Upper lobe of left lung (tissue), 6 donors: ENCODE measurements at regions not wholly inside any gene's neighbourhood (a gene's known extent, or its start where the extent isn't known, plus 50 kb on each side); places are given as distances from the start of the nearest gene placed in this dataset.
"Not testable (repeated sequence)": the region's sequence is repeated elsewhere in the genome, so short reads cannot be mapped to it uniquely, and the experiment has no call there.

Source experiments
- ATAC-seq, 2 donors: fragments of 200-7000 bp; cut with Tn5 transposase; one replicate each; pipeline ENCODE4 v1.9.1; 2022; ENCODE audit warnings: mild to moderate bottlenecking in 2 of 2, moderate library complexity in 2 of 2; ENCODE audit not compliant: low FRiP score in 2 of 2
- DNase-seq, 2 donors: peaks; one replicate each; pipeline ENCODE4 v3.0.0-alpha.2; 2019 to 2020
- H3K27ac ChIP-seq, 4 donors: fragments of 200-600 bp; sonication (generic); one replicate each; pipeline ENCODE4 v1.5.1; 2016 to 2019
- H3K27me3 ChIP-seq, 4 donors: fragments of 200-600 bp; sonication (generic); one replicate each; pipeline ENCODE4 v1.5.1; 2017 to 2019
- H3K36me3 ChIP-seq, 4 donors: fragments of 200-600 bp; sonication (generic); one replicate each; pipeline ENCODE4 v1.5.1; 2016 to 2019
- H3K4me1 ChIP-seq, 4 donors: fragments of 200-600 bp; sonication (generic); one replicate each; pipeline ENCODE4 v1.5.1; 2018 to 2019
- H3K4me3 ChIP-seq, 4 donors: fragments of 200-600 bp; sonication (generic); one replicate each; pipeline ENCODE4 v1.5.1; 2017 to 2019; ENCODE audit warnings: mild to moderate bottlenecking in 2 of 4, moderate library complexity in 1 of 4
- H3K9me3 ChIP-seq, 4 donors: fragments of 200-600 bp; sonication (generic); one replicate each; pipeline ENCODE4 v1.5.1; 2018 to 2019
- EP300 ChIP-seq, 4 donors: sonication (generic); formaldehyde crosslinking; IDR thresholded peaks; one replicate each; pipeline ENCODE4 v1.5.1; 2017; ENCODE audit warnings: antibody characterized with exemption in 4 of 4, control low read depth in 2 of 4
- POLR2A ChIP-seq, 4 donors: fragments of 450-650 bp; IDR thresholded peaks; one replicate each; pipeline ENCODE4 v1.5.1; 2016 to 2017; ENCODE audit warnings: antibody characterized with exemption in 4 of 4, mild to moderate bottlenecking in 2 of 4
- POLR2AphosphoS5 ChIP-seq, 2 donors: sonication (generic); formaldehyde crosslinking; IDR thresholded peaks; one replicate each; pipeline ENCODE4 v1.5.1; 2017; ENCODE audit warnings: antibody characterized with exemption in 2 of 2
- WGBS, 2 donors: methylation state at CpG; one replicate each; pipeline ENCODE4 v1.1.5; 2017 to 2018; 5-methylcytosine and 5-hydroxymethylcytosine counted together
- TF ChIP-seq, protein P1 (sequence below), 6 experiments: fragments of 450-650 bp in 4 of 6; fragments of 200-600 bp in 2 of 6; sonication (generic) in 2 of 6; IDR thresholded peaks; one replicate each; pipeline ENCODE4 v1.5.1; 2016 to 2019; ENCODE audit warnings: antibody characterized with exemption in 6 of 6
- donor health status: DM: no; HTN: no; CAD: no; lungs with moderate emphysema.
- donor health status: DM: no; HTN: yes; CAD: no; lungs with severe emphysema.

DNA sequence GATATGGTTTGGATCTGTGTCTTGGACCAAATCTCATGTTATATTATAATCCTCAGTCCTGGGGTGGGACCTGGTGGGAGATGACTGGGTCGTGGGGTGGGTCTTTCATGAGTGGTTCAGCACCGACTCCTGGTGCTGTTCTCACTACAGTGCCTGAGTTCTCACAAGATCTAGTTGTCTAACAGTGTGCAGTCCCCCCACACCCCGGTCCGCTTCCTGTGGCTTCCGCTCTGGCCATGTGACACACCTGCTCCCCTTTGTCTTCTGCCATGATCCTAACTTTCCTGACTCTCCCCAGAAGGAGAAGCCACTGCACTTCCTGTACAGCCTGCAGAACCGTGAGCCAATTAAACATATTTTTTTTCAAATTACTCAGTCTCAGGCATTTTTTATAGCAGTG lies 1262.2 kb downstream of the TMEM121 start:
- TF ChIP-seq EP300 (IDR thresholded peaks at IDR 0.05), result no peak
- TF ChIP-seq POLR2AphosphoS5 (IDR thresholded peaks at IDR 0.05), result no peak
- TF ChIP-seq, protein P1, sequence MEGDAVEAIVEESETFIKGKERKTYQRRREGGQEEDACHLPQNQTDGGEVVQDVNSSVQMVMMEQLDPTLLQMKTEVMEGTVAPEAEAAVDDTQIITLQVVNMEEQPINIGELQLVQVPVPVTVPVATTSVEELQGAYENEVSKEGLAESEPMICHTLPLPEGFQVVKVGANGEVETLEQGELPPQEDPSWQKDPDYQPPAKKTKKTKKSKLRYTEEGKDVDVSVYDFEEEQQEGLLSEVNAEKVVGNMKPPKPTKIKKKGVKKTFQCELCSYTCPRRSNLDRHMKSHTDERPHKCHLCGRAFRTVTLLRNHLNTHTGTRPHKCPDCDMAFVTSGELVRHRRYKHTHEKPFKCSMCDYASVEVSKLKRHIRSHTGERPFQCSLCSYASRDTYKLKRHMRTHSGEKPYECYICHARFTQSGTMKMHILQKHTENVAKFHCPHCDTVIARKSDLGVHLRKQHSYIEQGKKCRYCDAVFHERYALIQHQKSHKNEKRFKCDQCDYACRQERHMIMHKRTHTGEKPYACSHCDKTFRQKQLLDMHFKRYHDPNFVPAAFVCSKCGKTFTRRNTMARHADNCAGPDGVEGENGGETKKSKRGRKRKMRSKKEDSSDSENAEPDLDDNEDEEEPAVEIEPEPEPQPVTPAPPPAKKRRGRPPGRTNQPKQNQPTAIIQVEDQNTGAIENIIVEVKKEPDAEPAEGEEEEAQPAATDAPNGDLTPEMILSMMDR (IDR thresholded peaks at IDR 0.05), result no peak
- no peak for TF ChIP-seq POLR2A (IDR thresholded peaks at IDR 0.05)
- WGBS, 2 donors, result 41 to 42% methylated on average over 6 of the region's 6 CpGs

DNA sequence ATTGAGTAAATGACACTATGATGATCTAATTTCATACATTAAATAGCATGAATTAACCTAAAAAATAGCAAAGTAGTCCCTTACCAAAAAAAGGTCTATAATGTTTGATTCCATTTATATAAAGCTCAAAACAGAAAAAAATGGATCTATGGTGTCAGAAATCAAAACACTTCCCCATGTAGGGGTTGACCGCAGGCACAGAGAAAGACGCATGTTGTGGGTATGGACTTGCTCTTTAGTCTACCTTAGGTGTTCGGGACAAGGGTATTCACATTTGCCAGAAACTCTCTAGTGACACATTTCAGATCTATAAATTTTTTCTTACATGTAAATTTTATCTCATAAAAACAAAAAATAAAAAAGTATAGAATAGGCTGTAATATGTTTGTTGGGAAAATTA lies 1262.9 kb downstream of the TMEM121 start:
- ATAC-seq (no peak), DNase-seq (no peak)
- TF ChIP-seq, protein P1 (IDR thresholded peaks at IDR 0.05), result no peak
- TF ChIP-seq POLR2A (IDR thresholded peaks at IDR 0.05) (no peak), EP300 (IDR thresholded peaks at IDR 0.05) (no peak), POLR2AphosphoS5 (IDR thresholded peaks at IDR 0.05) (no peak)
- Histone ChIP-seq H3K36me3 (no peaks in the 10 kb centered on the region), H3K27ac (no peak overlapping the region), H3K27me3 (no peaks in the 10 kb centered on the region), H3K4me3 (no peak overlapping the region), H3K4me1 (no peaks in the 10 kb centered on the region), H3K9me3 (no peaks in the 10 kb centered on the region)
- 78 to 85% methylated on average over 3 of the region's 3 CpGs for WGBS, 2 donors

More for the DNA sequence above, 1262.2 kb downstream of the TMEM121 start:
- H3K9me3 ChIP-seq, result no peaks in the 10 kb centered on the region
- H3K27me3 ChIP-seq, result no peaks in the 10 kb centered on the region
- H3K36me3 ChIP-seq, result no peaks in the 10 kb centered on the region
- H3K27ac ChIP-seq, result no peak overlapping the region
- ATAC-seq (no peak), DNase-seq (no peak)
- H3K4me3 ChIP-seq, result no peak overlapping the region
- no peaks in the 10 kb centered on the region for H3K4me1 ChIP-seq

DNA sequence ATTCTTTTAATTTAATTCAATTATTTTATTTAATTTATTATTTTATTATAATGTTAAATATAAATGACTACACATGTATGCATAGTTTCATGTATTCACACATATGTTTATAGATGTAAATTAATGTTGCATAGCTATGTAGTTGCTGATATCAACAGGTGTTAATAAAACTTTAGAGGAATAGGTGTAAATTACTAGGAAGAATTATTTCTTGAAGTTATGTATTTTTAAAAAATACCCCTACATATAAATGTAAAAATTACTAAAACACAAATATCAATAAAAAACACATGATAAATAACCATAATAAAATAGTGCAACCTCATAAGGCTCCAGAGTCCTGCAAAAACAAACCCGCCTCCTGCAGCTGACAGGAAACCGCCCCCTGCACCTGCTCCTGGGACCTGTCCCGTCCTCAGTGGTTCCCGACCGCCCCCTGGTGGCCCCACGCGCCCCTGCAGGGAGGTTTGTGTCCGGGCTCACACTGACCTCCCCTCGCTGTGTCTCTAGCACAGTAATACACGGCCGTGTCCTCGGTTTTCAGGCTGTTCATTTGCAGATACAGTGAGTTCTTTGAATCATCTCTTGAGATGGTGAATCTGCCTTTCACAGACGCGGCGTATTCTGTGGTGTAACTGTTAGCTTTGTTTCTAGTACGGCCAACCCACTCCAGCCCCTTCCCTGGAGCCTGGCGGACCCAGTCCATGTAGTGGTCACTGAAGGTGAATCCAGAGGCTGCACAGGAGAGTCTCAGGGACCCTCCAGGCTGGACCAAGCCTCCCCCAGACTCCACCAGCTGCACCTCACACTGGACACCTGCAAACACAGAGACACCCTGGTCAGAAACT lies 1264.0 kb downstream of the TMEM121 start:
- H3K4me3 ChIP-seq, result no peak overlapping the region
- DNase-seq (peak; percentile 64 to 96), ATAC-seq (no peak)
- 45 to 46% methylated on average over 16 to 17 of the region's 17 CpGs for WGBS, 2 donors
- no peaks in the 10 kb centered on the region for H3K4me1 ChIP-seq
- TF ChIP-seq, protein P1 (IDR thresholded peaks at IDR 0.05), result peak; percentile 38 to 65 (median 62)
- TF ChIP-seq POLR2AphosphoS5 (IDR thresholded peaks at IDR 0.05) (no peak), POLR2A (IDR thresholded peaks at IDR 0.05) (no peak)
- no peaks in the 10 kb centered on the region for H3K9me3 ChIP-seq
- H3K27me3 ChIP-seq, result no peaks in the 10 kb centered on the region
- H3K36me3 ChIP-seq, result no peaks in the 10 kb centered on the region
- no peak overlapping the region for H3K27ac ChIP-seq

DNA sequence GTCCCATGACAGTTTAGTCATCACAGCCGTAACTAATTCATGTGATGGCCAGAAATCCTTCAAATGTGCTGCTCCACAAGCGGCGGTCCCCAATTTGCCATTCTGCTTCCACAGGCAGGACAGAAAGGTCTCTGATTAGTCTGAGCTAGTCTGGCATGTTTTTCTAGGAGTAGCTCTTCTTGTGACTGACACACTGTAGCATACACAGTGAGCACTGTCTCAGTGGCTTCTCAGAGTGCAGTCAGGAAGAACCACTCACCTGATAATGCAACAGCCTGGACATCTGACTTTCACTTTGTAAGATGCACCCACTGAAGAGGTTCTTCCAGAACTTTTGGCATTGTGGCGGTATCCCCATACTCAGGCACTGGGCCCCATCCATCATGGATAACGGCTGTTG lies 1266.2 kb downstream of the TMEM121 start:
- DNase-seq (no peak), ATAC-seq (no peak)
- 80 to 92% methylated on average over 5 of the region's 5 CpGs for WGBS, 2 donors
- H3K27me3 ChIP-seq, result no peaks in the 10 kb centered on the region
- no peaks in the 10 kb centered on the region for H3K9me3 ChIP-seq
- TF ChIP-seq EP300 (IDR thresholded peaks at IDR 0.05), result no peak
- TF ChIP-seq, protein P1 (IDR thresholded peaks at IDR 0.05), result no peak
- no peaks in the 10 kb centered on the region for H3K36me3 ChIP-seq
- no peak overlapping the region for H3K27ac ChIP-seq
- no peaks in the 10 kb centered on the region for H3K4me1 ChIP-seq
- no peak overlapping the region for H3K4me3 ChIP-seq

DNA sequence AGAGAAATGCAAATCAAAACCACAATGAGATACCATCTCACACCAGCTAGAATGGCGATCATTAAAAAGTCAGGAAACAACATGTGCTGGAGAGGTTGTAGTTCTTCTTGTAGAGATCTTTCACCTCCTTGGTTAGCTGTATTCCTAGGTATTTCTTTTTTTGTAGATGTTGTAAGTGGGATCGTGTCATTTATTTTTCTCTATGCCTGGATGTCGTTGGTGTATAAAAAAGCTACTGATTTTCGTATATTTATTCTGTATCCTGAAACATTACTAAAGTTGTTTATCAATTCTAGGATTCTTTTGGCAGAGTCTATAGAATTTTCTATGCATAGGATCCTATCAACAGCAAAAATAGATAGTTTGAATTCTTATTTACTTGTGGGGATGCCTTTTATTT lies 1271.8 kb downstream of the TMEM121 start:
- not testable (repeated sequence) for DNase-seq, H3K27me3 ChIP-seq, H3K9me3 ChIP-seq, H3K4me3 ChIP-seq, ATAC-seq, H3K27ac ChIP-seq, H3K36me3 ChIP-seq, H3K4me1 ChIP-seq
- 52 to 64% methylated on average over 4 of the region's 4 CpGs for WGBS, 2 donors
